NCI-H526 (cell line): ENCODE measurements at regions not wholly inside any gene's neighbourhood (a gene's known extent, or its start where the extent isn't known, plus 50 kb on each side); places are given as distances from the start of the nearest gene placed in this dataset.
"Not testable (repeated sequence)": the region's sequence is repeated elsewhere in the genome, so short reads cannot be mapped to it uniquely, and the experiment has no call there.

Experiments
- DNase-seq, 2 experiments: peaks; one replicate each; lab custom pipeline; 2025; lab: John Stamatoyannopoulos, UW

GRCh38 chr7:86012971-86013370 is 630.7 kb upstream of the GRM3 start:
- DNase-seq, result no peak

GRCh38 chr7:86008898-86009297 is 634.8 kb upstream of the GRM3 start:
- DNase-seq, result no peak

- DNase-seq, result no peak
Observed at GRCh38 chr7:86006909-86007308, 636.8 kb upstream of the GRM3 start.

GRCh38 chr7:86002858-86003257 is 640.9 kb upstream of the GRM3 start:
- no peak for DNase-seq

- no peak for DNase-seq
Observed at GRCh38 chr7:85997515-85997914, 646.2 kb upstream of the GRM3 start.

- DNase-seq, result no peak
Observed at GRCh38 chr7:85995101-85995500, 648.6 kb upstream of the GRM3 start.

GRCh38 chr7:85980740-85981139 is 663.0 kb upstream of the GRM3 start:
- DNase-seq, result no peak

- no peak for DNase-seq
Observed at GRCh38 chr7:85974176-85974575, 669.5 kb upstream of the GRM3 start.

- DNase-seq, result no peak
Observed at GRCh38 chr7:85972504-85973141, 671.1 kb upstream of the GRM3 start.

- no peak for DNase-seq
Observed at GRCh38 chr7:85954961-85955360, 688.7 kb upstream of the GRM3 start.

- no peak for DNase-seq
Observed at GRCh38 chr7:85950871-85951270, 692.8 kb upstream of the GRM3 start.

- DNase-seq, result no peak
Observed at GRCh38 chr7:85950418-85950817, 693.3 kb upstream of the GRM3 start.

GRCh38 chr7:85947767-85948166 is 695.9 kb upstream of the GRM3 start:
- DNase-seq, result no peak

- DNase-seq, result no peak
Observed at GRCh38 chr7:85940798-85941197, 702.9 kb upstream of the GRM3 start.

- no peak for DNase-seq
Observed at GRCh38 chr7:85931919-85932318, 711.8 kb upstream of the GRM3 start.

- no peak for DNase-seq
Observed at GRCh38 chr7:85928500-85928899, 715.2 kb upstream of the GRM3 start.

- DNase-seq, result no peak
Observed at GRCh38 chr7:85927226-85927625, 716.5 kb upstream of the GRM3 start.

GRCh38 chr7:85924062-85924461 is 719.6 kb upstream of the GRM3 start:
- no peak for DNase-seq

- DNase-seq, result no peak
Observed at GRCh38 chr7:85916016-85916415, 727.7 kb upstream of the GRM3 start.

GRCh38 chr7:85914437-85914836 is 727.6 kb upstream of the SEMA3D start:
- DNase-seq, result no peak

- no peak for DNase-seq
Observed at GRCh38 chr7:85908051-85908450, 721.2 kb upstream of the SEMA3D start.

- DNase-seq, result no peak
Observed at GRCh38 chr7:85897967-85898366, 711.1 kb upstream of the SEMA3D start.

- DNase-seq, result peak in 1 of 2 experiments; percentile 18
Observed at GRCh38 chr7:85896531-85896930, 709.7 kb upstream of the SEMA3D start.

GRCh38 chr7:85895835-85896234 is 709.0 kb upstream of the SEMA3D start:
- DNase-seq, result no peak

- DNase-seq, result not testable (repeated sequence)
Observed at GRCh38 chr7:85891900-85892299, 705.0 kb upstream of the SEMA3D start.
